HG03139 (cell line): ENCODE measurements at regions not wholly inside any gene's neighbourhood (a gene's known extent, or its start where the extent isn't known, plus 50 kb on each side); places are given as distances from the start of the nearest gene placed in this dataset.
"Not testable (repeated sequence)": the region's sequence is repeated elsewhere in the genome, so short reads cannot be mapped to it uniquely, and the experiment has no call there.

Experiments
- ATAC-seq: cut with Tn5 transposase; IDR thresholded peaks from one replicate; pipeline ENCODE4 v1.9.1; 2021; ENCODE audit not compliant: unreplicated experiment

DNA sequence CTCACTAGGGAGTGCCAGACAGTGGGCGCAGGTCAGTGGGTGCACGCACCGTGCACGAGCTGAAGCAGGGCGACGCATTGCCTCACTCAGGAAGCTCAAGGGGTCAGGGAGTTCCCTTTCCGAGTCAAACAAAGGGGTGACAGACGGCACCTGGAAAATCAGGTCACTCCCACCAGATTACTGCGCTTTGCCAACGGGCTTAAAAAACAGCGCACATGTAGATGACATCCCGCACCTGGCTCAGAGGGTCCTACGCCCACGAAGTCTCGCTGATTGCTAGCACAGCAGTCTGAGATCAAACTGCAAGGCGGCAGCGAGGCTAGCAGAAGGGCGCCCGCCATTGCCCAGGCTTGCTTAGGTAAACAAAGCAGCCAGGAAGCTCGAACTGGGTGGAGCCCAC lies 428.5 kb upstream of the SLC39A10 start:
- ATAC-seq, result not testable (repeated sequence)

DNA sequence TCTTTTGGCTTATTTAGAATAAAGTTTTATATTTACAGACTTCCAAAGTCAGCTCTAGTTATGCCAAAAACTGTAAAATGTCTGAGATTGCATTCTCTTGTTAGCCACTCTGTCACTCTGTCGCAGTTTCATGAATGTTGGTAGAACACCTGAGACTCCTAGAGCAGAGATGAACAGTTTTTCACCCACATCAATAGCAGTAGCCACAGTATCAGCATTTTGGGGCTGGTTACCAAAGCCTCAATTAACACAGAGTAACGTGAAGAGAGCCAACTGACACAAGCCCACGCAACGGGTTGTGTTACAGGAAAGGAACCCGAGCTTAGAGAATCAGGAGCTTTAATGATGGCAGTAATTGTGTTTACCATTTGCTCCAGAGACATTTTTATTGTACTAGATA lies 443.0 kb upstream of the SLC39A10 start:
- ATAC-seq, result no peak

DNA sequence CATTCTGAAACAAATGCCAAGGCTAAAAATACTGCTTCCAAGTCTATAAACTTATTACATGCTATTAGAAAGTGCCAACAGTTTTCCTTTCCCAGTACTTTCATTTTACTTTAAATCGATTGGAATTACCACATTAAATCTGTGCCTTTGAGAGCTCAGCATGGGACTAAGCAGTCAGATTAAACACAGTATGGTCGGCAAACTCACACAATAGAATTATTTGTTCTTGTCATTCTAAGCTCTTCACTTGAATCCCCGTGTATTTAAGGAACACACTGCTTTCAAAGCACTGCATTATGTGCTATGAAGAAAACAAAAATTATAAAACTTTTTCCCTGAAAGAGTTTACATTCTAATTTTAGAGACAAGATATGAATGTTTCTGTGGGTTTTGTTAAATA lies 444.4 kb upstream of the SLC39A10 start:
- ATAC-seq, result no peak

DNA sequence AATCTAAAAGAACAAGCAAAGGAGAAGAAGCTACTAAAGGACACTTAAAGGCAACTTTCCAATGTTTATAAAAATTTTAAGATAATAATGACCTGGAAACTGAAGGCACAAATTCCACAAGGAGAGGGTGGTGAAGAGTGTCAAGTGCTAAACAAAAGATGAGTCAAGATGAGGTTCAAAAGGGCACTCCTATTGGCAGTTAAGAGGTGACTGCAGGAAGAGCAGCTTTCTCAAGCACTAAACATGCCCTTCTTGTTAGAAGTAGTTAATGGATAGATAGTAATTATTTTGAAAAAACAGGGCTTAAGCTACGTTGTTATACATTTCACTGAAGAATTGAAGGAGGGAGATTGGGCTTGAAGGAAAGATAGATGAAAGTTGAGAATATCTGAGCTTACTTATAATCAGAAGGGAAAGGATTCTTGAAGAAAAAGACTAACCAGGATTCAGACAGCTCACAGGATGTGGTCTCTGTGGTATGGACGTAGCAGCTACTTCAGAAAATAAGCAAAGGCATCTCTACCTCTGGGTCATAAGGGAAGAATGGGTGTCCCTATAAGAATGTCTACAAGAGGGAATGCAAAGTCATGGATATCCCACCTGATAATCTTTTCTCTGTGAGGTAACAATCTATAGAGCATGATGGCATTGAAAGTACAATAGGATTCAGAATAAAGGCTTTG lies 454.7 kb upstream of the SLC39A10 start:
- ATAC-seq, result no peak

DNA sequence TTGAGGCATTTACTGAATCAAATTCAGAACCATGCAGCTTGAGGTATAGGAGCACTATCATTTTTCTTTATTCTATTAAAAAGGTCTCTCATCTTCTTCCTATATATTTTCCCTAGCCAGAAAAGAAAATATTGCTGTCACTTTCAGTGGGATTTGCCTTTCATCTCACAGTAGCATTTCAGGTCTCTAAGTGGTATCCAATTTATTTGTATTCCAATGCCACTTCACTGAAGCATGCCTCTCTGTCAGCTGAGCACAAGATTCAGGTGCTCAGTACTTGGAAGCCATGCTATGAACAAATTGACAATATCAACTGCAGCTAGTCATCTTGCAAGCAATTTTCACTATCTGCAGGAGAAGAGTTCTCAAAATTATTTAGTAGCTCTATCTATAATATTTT lies 457.2 kb upstream of the SLC39A10 start:
- ATAC-seq, result no peak

DNA sequence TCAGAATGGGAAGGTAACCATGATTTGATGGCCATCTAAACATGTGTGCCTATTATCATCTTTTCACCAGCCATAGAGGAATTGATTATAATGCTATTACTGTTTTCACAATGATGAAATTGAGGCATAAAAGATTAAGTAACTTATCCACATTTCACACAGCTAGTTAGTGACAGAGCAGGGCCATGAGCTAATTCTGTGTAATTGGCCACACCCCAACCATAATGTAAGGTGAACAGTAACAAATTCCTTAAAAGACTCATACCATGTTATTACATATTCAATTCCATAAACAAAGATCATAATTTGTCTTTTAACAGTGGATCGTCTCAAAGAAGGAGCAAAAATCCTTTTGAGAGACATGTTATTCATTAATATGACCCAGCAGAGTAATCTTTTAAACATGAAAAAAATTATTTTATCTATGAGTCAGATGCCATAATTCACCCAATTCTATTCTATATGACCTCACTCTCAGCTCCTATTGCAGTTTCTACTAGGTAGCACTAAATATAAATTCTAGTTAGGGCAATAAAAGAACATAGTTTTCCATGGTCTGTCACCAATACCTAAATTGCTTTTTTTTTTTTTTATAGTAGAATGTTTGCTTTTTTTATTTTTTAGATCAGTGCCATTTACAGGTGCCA lies 475.8 kb upstream of the SLC39A10 start:
- ATAC-seq, result no peak

DNA sequence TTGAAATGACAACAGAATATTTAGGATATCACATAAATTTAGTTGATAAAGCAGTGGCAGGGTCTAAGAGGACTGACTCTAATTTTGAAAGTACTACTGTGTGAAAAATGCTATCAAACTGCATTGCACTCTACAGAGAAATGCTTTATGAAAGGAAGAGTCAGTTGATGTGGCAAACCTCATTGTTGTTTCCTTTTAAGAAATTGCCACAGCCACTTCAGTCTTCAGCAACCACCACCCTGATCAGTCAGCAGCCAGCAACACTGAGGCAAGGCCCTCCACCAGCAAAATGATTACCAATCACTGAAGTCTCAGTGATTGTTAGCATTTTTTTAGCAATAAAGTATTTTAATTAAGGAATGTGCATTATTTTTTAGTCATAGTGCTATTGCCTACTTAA lies 488.7 kb upstream of the SLC39A10 start:
- ATAC-seq, result no peak

DNA sequence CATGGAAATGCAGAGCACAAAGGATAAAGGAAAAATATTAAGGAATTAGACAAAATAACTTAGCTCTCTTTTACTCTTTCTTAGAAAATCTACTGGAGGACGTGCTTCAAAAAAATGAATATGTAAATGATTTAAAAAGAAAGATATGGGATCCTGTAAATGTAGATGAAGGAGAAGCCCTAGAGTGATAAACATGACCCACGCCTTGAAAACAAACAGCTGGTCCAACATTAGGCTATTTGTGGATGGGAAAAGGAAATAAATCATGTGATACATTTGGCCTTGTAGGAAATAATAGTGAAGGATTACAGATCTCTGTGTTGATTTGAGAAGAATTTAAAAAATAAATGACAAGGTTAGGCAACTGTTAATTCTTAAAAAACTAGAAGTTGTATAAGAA lies 492.1 kb upstream of the SLC39A10 start:
- ATAC-seq, result no peak

DNA sequence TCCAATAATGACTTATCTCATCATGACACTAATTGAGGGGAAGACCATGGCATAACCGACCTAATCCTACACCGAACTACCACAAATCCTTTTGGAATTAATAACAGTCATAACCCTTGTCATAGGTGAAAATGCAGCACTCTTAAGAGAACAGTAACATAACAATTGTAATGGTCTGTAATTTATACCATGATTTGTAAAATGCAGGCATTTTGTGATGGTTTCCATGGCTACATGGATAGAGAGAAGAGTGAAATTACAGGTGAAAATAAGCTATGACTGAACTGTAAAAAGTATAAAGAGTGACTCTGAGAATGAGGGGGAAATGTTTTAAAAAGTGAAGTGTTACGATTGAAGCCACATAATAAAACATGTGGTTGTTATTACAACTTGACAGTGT lies 494.1 kb upstream of the SLC39A10 start:
- ATAC-seq, result no peak

DNA sequence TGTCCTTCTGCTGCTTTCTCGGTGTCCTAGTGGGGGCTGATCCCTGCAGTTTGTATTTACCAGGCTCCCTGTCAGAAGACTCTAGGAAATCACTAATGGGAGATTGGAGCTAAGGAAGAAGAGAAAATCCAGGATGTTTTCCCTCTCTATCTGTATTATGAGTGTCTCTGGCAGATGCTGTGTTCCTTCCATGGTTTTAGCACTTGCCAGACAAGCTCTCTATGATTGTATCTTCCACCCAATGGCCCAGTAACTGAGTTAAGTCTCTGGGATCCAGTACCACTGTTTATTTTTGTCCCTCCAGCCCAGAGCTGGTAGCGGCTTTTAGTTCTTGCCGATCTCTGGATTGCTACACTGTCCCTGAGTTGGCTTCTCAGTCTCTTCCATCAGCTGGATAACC lies 494.8 kb upstream of the SLC39A10 start:
- ATAC-seq, result no peak

DNA sequence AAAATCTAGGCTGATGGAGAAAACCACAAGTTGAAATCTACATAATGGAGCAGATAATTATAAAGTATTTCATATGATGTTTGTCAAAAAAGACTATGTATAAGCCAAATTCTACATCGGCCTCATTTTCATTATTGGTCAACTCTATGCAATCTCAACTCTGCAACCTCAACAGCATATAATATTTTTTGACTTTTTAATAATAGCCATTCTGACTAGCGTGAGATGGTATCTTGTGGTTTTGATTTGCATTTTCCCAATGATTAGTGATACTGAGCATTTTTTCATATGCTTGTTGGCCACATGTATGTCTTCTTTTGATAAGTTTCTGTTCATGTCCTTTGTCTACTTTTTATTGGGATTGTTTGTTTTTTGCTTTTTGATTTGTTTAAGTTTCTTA lies 496.1 kb upstream of the SLC39A10 start:
- ATAC-seq, result no peak

DNA sequence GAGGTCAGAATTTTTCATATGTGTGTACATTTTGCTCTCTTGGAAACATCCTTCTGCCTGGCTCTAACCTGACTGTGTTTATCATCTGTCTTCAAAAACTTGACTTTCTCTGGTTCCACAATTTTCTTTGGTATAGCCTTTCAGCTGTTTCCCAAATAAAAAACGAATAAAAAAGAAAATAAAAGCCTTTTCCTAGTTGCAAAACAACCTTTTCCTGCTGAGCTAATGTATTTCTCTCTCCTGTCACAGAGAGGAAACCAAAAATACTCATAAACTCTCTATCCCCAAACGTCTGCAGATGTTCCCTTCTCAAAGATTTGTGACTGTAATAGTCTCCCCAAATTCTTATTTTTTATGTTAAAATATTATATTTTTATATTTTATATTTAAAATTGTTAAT lies 505.3 kb upstream of the SLC39A10 start:
- no peak for ATAC-seq

DNA sequence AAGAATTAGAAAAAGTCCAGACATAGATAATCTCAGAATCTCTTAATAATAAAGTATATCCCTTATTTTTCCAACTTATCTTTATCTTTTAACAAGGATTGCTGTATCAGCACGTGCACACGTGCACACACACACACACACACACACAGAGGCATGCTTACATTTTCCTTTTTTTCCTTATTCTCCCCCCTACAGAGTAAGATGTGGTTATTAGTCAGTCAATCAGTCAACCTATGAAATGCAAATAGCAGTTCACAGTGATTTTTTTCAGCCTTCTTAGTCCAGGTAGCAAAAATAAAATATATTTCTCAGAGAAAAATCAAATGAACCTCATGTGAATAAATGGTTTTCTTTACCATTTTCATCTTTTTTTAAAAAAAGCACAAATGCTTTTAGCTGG lies 506.2 kb upstream of the SLC39A10 start:
- ATAC-seq, result no peak

DNA sequence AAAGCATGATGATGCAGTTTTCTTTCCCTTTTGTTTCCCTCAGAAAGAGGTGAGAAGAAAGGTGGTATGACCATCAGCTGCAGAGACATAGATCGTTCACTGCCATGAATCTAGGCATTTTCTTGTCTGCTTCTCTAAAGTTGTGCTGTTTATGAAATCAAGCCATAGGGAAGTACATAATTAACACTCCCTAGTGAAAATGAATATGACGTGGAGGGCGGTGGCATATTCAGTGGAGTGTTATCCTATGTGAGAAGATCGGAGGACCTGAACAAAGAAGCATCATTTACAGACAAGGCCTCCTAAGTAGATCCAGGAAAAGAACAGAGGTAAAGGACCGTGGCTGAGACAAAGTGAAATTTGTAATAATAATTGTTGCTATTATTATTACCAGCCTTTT lies 509.0 kb upstream of the SLC39A10 start:
- no peak for ATAC-seq

DNA sequence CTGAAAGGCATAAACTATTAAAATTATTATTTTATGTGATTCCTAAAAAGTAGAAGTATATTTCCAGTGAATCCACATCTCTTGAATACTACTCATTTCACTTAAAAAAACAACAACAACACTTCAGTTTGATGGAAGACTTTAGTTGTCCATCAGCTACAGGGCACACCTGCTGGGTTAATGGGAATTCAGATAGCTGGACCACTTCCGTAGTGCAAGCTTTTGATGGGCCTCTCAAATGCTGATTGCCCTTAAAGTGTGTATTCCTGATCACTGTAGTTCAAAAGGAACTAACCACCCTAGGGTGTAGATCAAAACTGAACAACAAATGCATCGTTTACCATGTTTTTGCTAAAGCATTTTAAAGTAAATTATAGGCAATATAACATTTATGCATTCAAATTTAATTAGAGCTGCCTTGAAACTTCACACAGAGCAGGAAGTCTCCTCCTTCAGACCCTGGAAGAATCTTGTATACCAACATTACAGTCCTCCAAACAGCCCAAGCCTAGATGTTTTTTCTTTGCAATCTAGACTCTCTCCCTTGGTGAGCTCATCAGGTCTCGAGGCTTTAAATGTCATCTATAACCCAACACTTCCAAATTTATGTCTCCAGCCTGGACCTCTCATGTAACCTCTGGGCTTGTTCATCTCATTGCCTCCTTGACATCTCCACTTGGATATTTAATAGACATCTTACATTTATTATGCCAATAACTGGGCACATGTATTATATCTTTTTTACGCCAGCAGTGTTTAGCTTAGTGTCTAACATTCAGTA lies 510.1 kb upstream of the SLC39A10 start:
- ATAC-seq, result no peak

DNA sequence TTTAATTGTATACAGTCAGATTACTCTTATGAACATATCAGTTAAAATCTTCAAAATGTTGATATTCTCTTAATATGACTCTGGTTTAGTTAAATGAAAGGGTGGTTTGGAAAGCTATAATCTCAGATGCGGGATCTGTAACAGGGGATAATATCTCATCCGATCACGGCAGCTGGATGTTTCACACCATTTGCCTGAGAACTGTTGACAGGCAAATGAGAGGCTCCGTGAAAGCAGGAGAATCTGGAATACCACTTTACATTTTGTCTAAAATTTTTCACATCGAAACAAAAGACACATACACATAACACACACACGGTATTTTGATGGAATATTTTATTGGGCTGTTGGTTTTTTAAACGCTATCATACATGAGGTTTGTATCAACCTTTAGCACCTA lies 518.6 kb upstream of the SLC39A10 start:
- ATAC-seq, result no peak

DNA sequence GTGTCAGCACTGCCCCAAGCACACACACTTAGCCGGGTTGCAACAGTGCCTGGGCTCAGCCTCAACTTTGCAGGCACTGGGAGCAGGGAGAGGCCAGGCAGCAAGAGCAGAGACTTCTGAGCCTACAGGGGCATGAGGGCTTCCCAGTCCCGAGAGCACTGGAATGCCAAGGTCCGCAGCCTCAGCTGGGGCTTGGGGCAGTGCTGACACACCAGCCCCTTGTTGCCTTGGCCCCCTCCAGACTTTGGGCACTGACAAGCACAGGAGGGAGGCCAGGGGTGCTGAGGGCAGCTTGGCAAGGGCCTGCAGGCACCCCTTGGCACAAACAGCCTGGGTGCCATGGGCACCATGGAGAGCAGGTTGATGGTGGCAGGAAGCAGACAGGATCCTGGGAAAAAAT lies 531.1 kb upstream of the SLC39A10 start:
- not testable (repeated sequence) for ATAC-seq

DNA sequence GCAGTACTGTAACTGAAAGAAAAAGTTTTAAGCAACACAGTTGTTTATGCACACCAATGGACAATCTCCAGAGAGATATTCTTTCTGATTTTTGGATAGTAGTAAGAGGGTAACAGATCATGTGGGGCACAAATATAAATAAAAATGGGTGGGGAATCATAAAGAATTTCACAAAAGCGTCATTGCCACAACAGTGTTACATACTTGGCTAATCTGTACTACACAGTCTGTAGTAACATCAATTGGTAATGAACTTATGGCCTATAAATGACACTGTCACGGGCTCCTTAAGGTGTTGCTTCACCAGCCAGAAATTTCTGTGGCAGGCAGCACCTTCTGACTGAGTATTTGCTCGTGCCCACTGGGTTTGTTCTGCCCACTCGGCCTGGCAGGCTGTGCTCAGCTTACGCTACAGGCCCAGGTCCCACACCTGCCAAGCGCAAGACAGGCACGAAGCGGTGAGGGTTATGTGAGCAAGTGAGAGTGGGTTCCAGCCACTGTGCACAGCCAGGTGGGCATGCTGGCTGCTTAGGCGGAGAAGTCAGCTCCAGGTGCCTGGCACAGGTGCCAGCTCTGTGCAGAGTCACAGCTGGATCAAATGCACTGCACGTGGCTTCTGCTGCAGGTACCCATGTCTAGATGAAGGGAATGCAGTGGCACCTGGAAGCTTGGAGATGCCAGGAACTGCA lies 532.5 kb upstream of the SLC39A10 start:
- ATAC-seq, result no peak

DNA sequence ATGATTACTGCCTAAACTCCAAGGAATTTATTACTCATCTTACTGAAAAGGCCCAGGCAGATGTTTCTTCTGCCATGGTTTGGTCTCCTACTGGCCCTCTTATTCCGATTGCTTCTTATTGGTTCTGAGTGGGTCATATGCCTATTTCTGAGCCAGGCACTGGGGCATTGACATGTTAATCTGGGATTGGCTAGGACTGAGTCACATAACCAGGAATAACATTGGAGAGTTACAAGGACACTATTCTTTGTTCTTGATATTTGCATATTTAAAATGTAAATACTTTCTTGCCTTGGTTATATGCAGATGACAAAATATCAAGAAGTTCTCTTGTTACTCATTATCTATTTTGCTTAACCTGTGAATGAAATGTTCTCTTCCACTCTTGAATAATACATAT lies 534.4 kb upstream of the SLC39A10 start:
- no peak for ATAC-seq

DNA sequence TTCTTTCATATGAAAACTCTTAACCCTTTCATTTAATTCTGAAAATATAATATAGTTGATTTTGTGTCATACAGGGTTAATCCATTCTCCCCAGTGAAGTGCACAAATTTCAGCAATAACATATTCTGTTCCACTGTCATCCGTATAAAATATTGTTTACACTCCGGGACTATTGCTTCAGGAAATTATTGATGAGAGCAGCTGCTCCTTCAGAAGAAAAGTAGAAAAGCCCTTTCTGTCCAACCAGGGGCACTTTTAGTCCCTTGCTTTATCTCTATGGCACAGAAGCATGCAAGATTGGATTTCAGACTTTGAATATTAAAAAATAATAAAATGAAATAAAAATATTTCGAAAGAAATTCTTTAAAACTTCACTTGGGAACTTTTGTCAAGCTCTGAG lies 535.7 kb upstream of the SLC39A10 start:
- no peak for ATAC-seq

DNA sequence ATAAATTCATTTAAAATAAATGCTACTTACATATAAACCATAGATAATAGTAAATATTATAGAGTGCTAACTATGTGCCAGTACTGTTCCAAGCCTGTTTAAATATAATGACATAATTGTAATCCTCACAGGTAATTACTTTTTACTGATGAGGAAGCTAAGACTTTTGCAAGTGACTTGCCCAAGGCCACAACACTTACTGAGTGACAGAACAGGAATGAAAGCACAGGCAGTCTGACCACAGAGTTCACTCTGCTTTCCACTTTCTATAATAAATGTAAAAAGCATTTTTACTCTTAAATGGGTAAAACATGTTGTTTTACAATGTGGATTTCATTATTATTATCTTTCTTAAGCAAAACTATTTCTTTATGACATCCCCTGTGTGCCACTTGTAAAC lies 537.8 kb upstream of the SLC39A10 start:
- ATAC-seq, result no peak

DNA sequence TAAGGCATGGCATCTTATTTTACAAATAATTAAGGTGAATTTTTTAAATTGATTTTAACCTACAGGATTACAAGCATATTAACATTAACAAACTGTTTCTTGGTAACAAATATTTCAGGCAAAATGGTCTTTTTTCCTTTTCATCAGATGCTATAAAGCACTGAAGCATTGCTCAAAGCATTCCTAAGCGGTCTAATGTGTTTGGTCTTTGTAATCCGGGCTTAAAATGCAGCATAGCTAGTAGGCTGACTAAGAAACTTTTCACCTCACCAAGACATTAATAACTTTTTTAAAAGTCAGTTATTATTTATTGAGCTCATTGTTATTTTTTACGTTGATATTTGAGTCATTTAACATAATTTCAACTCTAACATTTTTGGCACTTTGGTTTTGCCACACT lies 538.8 kb upstream of the SLC39A10 start:
- no peak for ATAC-seq
